ENCODE measurements at regions not wholly inside any gene's neighbourhood (a gene's known extent, or its start where the extent isn't known, plus 50 kb on each side); places are given as distances from the start of the nearest gene placed in this dataset.

DNA sequence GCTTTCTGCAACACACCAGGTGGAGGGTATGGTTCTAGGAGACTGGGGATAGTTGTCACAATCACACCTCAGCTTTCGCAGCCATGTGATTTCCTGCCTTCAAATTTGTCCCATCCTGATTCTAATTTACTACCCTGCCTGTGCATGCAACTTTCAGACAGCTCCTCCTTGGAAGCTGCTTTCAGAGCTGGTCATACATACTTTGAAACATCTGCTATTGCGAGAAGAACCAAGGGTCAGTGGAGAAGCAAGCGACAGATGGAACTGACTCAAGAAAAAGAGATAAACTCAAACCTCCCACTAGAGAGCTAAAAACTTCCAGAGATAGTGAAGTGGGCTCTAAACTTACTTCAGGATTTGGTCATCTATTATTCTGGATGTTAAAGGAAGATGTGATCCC lies 381.7 kb upstream of the FGF13 start:
- H3K36me3 ChIP-seq (ENCODE audit: low read depth): no peaks in the 10 kb centered on the region
- H3K9me3 ChIP-seq (ENCODE audit: severe bottlenecking): no peaks in the 10 kb centered on the region
- ATAC-seq (ENCODE audit: low read depth) (no peak), DNase-seq (ENCODE audit: low spot score) (no peak)
- H3K4me3 ChIP-seq (ENCODE audit: severe bottlenecking): no peak overlapping the region
- no peak overlapping the region for H3K27ac ChIP-seq (ENCODE audit: poor library complexity, severe bottlenecking)
- no peaks in the 10 kb centered on the region for H3K27me3 ChIP-seq (ENCODE audit: insufficient read depth, poor library complexity, severe bottlenecking)
- TF ChIP-seq, protein P1, sequence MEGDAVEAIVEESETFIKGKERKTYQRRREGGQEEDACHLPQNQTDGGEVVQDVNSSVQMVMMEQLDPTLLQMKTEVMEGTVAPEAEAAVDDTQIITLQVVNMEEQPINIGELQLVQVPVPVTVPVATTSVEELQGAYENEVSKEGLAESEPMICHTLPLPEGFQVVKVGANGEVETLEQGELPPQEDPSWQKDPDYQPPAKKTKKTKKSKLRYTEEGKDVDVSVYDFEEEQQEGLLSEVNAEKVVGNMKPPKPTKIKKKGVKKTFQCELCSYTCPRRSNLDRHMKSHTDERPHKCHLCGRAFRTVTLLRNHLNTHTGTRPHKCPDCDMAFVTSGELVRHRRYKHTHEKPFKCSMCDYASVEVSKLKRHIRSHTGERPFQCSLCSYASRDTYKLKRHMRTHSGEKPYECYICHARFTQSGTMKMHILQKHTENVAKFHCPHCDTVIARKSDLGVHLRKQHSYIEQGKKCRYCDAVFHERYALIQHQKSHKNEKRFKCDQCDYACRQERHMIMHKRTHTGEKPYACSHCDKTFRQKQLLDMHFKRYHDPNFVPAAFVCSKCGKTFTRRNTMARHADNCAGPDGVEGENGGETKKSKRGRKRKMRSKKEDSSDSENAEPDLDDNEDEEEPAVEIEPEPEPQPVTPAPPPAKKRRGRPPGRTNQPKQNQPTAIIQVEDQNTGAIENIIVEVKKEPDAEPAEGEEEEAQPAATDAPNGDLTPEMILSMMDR (IDR thresholded peaks at IDR 0.05; ENCODE audit: poor library complexity, severe bottlenecking): no peak
- no peaks in the 10 kb centered on the region for H3K4me1 ChIP-seq (ENCODE audit: insufficient read depth, poor library complexity, severe bottlenecking)

DNA sequence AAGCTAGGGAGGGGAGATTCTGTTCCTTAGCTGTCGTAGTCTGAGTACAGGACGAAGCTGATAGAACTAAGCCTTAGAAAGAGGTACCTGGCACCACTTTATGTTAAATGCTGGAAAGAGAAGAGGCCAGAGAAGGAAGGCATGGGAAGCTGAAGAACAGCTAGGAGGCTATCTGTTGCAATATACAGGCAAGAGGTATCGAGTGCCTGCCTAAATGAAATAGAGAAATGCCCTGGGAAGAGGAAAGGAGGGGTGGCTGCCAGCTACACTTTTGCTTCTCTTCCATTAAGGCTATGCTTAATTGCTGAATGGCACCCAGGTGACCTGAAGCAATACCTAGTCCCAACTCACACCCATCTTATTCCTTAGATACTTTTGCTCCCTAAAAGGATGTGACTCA lies 380.4 kb upstream of the FGF13 start:
- no peak for DNase-seq (ENCODE audit: low spot score)
- ATAC-seq (ENCODE audit: low read depth): no peak
- no peaks in the 10 kb centered on the region for H3K4me1 ChIP-seq (ENCODE audit: insufficient read depth, poor library complexity, severe bottlenecking)
- H3K36me3 ChIP-seq (ENCODE audit: low read depth): no peaks in the 10 kb centered on the region
- no peak overlapping the region for H3K4me3 ChIP-seq (ENCODE audit: severe bottlenecking)
- no peak overlapping the region for H3K27ac ChIP-seq (ENCODE audit: poor library complexity, severe bottlenecking)
- TF ChIP-seq, protein P1 (IDR thresholded peaks at IDR 0.05; ENCODE audit: poor library complexity, severe bottlenecking): no peak
- no peaks in the 10 kb centered on the region for H3K9me3 ChIP-seq (ENCODE audit: severe bottlenecking)
- no peaks in the 10 kb centered on the region for H3K27me3 ChIP-seq (ENCODE audit: insufficient read depth, poor library complexity, severe bottlenecking)

DNA sequence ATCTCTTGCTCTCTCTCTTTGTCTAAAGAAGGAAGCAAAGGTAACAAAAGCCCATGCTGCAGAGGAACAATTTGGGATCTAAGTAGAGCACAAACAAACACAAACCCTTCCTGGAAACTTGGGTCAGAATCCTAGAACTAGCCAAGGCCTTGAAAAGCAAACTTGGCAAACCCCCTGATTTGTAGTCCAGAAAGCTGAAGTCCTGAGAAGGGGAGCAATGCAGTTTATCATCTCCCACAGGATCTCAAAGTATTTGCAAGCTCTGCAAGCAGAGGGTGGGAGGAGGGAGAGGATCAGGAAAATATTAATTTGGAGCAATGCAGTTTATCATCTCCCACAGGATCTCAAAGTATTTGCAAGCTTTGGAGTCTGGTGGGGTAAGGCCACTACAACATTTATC lies 379.5 kb upstream of the FGF13 start:
- ATAC-seq (ENCODE audit: low read depth) (no peak), DNase-seq (ENCODE audit: low spot score) (no peak)
- Histone ChIP-seq H3K27me3 (ENCODE audit: insufficient read depth, poor library complexity, severe bottlenecking) (no peaks in the 10 kb centered on the region), H3K36me3 (ENCODE audit: low read depth) (no peaks in the 10 kb centered on the region), H3K4me3 (ENCODE audit: severe bottlenecking) (no peak overlapping the region), H3K27ac (ENCODE audit: poor library complexity, severe bottlenecking) (no peak overlapping the region), H3K9me3 (ENCODE audit: severe bottlenecking) (no peaks in the 10 kb centered on the region), H3K4me1 (ENCODE audit: insufficient read depth, poor library complexity, severe bottlenecking) (no peaks in the 10 kb centered on the region)
- TF ChIP-seq, protein P1 (IDR thresholded peaks at IDR 0.05; ENCODE audit: poor library complexity, severe bottlenecking): no peak

DNA sequence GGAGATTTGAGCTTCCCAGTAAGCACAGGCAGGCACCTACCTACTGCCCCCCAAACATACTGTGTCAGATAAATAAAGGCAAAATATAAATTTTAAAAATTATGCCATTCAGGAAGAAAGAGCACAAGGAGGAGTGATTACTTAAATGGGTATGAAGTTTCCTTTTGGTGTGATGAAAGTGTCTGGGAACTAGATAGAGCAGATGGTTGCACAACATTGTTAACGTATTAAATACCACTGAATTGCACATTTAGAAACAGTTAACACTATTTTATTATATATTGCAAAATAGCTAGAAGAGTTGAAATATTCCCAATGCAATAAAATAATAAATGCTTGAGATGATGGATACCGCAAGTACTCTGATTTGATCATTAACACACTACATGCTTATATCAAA lies 374.7 kb upstream of the FGF13 start:
- Histone ChIP-seq H3K27ac (ENCODE audit: poor library complexity, severe bottlenecking) (no peak overlapping the region), H3K9me3 (ENCODE audit: severe bottlenecking) (no peaks in the 10 kb centered on the region), H3K4me3 (ENCODE audit: severe bottlenecking) (no peak overlapping the region), H3K27me3 (ENCODE audit: insufficient read depth, poor library complexity, severe bottlenecking) (no peaks in the 10 kb centered on the region), H3K4me1 (ENCODE audit: insufficient read depth, poor library complexity, severe bottlenecking) (no peaks in the 10 kb centered on the region), H3K36me3 (ENCODE audit: low read depth) (no peaks in the 10 kb centered on the region)
- no peak for ATAC-seq (ENCODE audit: low read depth)
- no peak for DNase-seq (ENCODE audit: low spot score)
- TF ChIP-seq, protein P1 (IDR thresholded peaks at IDR 0.05; ENCODE audit: poor library complexity, severe bottlenecking): no peak

DNA sequence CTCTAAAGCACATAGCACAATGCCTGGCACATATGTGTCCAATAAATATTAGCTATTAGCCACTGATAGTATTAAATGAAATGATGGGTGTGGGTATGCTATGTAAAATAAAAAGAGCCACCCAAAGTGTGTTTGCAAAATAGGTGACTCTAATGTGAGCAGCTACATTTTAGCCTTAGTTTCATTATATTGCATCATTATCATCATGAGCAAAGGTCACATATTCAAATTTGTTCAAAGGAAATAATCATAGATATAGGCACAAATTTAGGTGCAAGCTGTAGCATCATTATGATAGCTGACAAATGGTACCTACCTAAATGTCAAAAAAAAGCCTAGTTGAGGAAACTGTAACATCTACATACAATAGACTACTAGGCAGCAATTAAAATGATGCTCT lies 373.9 kb upstream of the FGF13 start:
- no peaks in the 10 kb centered on the region for H3K4me1 ChIP-seq (ENCODE audit: insufficient read depth, poor library complexity, severe bottlenecking)
- TF ChIP-seq, protein P1 (IDR thresholded peaks at IDR 0.05; ENCODE audit: poor library complexity, severe bottlenecking): no peak
- no peaks in the 10 kb centered on the region for H3K9me3 ChIP-seq (ENCODE audit: severe bottlenecking)
- no peaks in the 10 kb centered on the region for H3K36me3 ChIP-seq (ENCODE audit: low read depth)
- DNase-seq (ENCODE audit: low spot score) (no peak), ATAC-seq (ENCODE audit: low read depth) (no peak)
- no peaks in the 10 kb centered on the region for H3K27me3 ChIP-seq (ENCODE audit: insufficient read depth, poor library complexity, severe bottlenecking)
- no peak overlapping the region for H3K27ac ChIP-seq (ENCODE audit: poor library complexity, severe bottlenecking)
- H3K4me3 ChIP-seq (ENCODE audit: severe bottlenecking): no peak overlapping the region

Data from RWPE2 (cell line).